Femur (tissue), 1 donor: ENCODE measurements at regions not wholly inside any gene's neighbourhood (a gene's known extent, or its start where the extent isn't known, plus 50 kb on each side); places are given as distances from the start of the nearest gene placed in this dataset.

ENCODE experiments used
- DNase-seq: peaks from one replicate; pipeline ENCODE4 v3.0.0-alpha.2; 2017

DNA sequence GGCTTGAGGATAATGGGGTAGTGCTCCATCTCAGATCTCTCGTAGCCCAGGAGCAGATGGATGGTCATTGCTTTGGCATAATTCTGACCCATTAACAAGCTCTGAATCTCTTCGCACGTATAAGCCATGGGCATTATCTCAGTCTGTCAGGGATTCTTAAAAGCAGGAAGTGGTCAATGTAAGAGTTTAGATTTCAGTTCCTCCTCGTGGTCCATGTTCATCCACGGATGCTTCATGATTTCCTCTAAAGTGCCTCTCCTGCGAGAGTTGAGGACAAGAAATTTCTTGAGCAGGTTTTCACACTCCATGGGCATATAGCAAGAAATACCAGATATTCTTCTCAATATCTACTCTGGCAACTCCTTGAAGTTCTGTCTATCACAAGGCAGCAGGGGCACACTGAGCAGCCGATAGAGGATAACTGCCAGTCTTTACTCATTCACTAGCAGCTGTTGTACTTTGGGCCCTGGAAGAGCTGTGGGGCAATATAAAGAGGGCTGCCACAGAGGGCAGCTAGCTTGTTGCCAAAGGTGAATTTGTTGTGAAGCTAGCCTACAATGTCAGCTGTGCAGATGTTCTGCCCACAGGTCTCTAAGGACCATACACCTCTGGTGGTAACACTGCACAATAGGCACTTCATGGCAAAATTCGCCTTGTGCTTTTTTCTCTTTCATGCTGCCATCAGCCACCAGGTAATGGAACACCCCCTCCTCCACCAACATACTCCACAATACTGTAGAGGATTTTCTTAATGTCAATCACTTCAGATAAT lies 52.0 kb upstream of the WDR17 start:
- DNase-seq = no peak

DNA sequence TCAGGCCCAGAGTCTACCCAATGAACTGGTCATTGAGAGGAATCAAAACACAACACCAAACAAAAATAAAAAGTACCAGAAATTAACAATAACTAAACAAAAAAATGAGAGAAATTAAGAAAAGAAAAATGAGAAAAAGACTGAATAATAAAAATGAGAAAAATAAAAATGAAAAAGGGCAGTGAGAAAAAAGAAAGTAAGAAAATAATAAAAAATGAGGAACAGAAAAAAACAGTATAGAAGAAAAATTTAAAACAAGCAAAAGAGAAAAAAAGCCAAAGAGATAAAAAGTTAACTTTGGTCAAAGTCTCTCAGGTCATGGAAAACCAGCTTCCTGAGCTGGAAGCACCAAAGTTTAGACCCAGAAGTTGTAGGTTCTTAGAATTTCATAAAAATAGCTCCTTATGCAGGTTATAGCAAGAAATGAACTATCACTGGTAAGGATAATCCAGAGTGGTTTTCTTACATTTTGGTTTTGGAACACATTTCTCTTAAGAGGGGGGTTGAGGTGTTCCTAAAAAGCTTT lies 51.0 kb upstream of the WDR17 start:
- no peak for DNase-seq
